ENCODE measurements at regions not wholly inside any gene's neighbourhood (a gene's known extent, or its start where the extent isn't known, plus 50 kb on each side); places are given as distances from the start of the nearest gene placed in this dataset.

GRCh38 chr16:88318521-88318920 lies 64.2 kb upstream of the ZNF469 start:
- DNase-seq (ENCODE audit: extremely low spot score, unreplicated experiment) = no peak
- no peak for TF ChIP-seq CTCF (conservative IDR thresholded peaks at IDR 0.05)
- Mint-ChIP-seq H3K36me3 (no peaks in the 10 kb centered on the region), H3K9me3 (no peaks in the 10 kb centered on the region), H3K4me3 (no peak overlapping the region), H3K4me1 (ENCODE audit: unreplicated experiment) (peaks cover 5% of the 10 kb centered on the region), H3K27ac (no peak overlapping the region), H3K27me3 (peaks cover 4% of the 10 kb centered on the region)

DNA sequence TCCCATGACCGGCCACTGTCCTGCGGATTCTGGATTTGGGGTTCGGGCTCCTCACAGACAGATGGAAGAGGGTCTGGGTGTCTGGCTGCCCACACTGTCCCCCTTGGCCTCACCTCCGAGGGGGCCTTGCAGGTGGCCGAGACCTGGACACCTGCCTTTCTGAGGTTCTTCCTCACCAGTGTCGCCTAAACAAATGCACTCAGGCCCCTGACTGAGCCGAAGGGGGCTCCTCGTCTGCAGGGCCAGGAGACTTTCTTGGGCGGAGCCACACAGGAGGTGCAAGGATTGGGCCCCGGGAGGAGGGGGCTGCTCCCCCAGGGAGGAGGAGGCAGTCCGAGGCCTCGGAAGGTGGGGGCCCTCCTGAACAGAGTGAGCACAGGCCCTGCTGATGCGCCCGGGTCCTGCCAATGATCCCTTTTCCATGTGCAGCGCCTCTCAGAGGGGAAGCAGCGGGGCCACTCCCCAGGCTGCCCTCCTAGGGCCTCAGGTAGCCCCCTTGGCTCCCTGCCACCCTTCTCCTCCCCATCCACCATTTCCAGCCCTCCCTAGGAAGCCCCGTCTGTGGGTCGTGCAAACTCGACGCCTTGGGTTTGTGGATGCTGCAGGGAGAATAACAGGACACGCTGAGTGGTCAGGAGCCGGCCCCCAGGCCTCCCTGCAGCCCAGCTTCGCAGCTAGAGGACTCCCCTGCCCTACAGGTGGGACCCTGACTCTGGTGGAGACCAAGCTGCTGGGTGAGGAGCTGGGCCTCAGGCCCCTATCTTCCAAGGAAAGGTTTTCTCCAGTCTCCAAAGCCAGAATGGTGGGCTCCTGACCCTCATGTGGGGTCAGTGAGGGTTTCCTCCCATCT lies 63.4 kb upstream of the ZNF469 start:
- peaks cover 5% of the 10 kb centered on the region for H3K4me1 Mint-ChIP-seq (ENCODE audit: unreplicated experiment)
- H3K27me3 Mint-ChIP-seq = peaks cover 3% of the 10 kb centered on the region
- TF ChIP-seq CTCF (conservative IDR thresholded peaks at IDR 0.05) = no peak
- H3K9me3 Mint-ChIP-seq = no peaks in the 10 kb centered on the region
- no peak overlapping the region for H3K27ac Mint-ChIP-seq
- H3K4me3 Mint-ChIP-seq = no peak overlapping the region
- no peak for DNase-seq (ENCODE audit: extremely low spot score, unreplicated experiment)
- H3K36me3 Mint-ChIP-seq = no peaks in the 10 kb centered on the region

DNA sequence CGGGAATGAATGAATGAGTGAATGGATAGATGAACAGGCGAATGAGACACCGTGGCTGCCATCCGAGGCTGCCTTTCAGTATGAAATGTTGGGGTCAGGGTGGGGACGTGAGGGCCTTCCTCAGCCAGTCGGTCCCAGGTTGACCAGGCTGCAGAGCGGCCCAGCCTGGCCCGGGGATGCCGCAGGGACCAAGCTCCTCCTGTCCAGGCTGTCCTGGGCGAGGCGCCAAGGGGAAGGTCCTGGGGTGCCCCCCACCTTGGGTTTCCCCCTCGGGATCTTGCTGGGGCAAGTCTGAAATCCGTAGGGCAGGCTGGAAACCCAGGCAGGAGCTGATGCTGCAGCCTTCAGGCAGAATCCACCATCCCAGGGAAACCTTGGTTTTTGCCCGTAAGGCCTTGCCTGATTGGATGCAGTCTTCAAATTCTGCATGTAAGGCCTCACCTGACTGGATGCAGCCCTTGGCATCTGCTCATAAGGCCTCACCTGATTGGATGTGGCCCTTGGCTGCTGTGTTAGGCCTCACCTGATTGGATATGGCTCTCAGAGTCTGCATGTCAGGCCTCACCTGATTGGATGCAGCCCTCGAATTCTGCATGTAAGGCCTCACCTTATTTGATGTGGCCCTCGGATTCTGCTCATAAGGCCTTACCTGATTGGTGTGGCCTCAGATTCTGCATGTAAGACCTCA lies 61.7 kb upstream of the ZNF469 start:
- no peak for DNase-seq (ENCODE audit: extremely low spot score, unreplicated experiment)
- Mint-ChIP-seq H3K36me3 (no peaks in the 10 kb centered on the region), H3K27ac (no peak overlapping the region), H3K4me3 (no peak overlapping the region), H3K4me1 (ENCODE audit: unreplicated experiment) (peaks cover 5% of the 10 kb centered on the region), H3K9me3 (no peaks in the 10 kb centered on the region), H3K27me3 (peaks cover 3% of the 10 kb centered on the region)
- TF ChIP-seq CTCF (conservative IDR thresholded peaks at IDR 0.05) = no peak

DNA sequence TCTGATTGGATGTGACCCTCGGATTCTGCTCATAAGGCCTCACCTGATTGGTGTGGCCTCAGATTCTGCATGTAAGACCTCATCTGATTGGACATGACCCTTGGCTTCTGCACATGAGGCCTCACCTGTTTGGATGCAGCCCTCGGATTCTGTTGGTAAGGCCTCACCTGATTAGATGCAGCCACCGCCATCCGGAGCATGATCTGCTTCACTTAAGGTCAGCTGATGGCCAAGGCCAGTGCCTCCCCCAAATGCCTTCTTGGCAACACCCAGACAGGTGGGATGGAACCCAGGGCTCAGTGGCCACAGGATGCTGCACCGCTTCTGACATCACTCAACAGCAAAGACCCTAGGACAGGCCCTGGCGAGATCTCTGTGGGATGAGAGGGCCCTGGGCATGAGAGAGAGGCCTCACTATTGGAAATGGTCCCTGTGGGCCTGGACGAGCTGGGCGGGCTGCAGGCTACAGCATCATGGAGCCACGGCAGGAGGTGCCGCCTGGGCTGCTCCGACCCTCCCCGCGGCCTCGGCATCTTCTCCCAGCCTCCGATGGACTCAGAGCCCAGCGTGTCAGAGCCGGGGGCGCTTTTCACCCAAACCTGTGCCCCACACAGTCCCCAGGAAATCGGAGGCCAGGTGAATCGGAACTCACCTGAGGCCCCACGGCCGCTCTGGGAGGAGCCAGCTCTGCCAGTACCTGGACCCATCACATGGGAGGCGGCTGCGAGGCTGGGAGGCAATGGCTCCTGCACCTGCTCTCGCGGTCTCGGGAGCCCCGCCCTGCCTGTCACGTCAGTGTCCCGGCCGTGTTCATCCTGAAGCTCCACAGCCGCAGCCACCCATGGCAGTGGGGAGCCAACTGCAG lies 60.9 kb upstream of the ZNF469 start:
- peaks cover 5% of the 10 kb centered on the region for H3K4me1 Mint-ChIP-seq (ENCODE audit: unreplicated experiment)
- no peaks in the 10 kb centered on the region for H3K9me3 Mint-ChIP-seq
- peaks cover 3% of the 10 kb centered on the region for H3K27me3 Mint-ChIP-seq
- no peak overlapping the region for H3K4me3 Mint-ChIP-seq
- H3K36me3 Mint-ChIP-seq = no peaks in the 10 kb centered on the region
- DNase-seq (ENCODE audit: extremely low spot score, unreplicated experiment) = no peak
- no peak overlapping the region for H3K27ac Mint-ChIP-seq
- TF ChIP-seq CTCF (conservative IDR thresholded peaks at IDR 0.05) = no peak

DNA sequence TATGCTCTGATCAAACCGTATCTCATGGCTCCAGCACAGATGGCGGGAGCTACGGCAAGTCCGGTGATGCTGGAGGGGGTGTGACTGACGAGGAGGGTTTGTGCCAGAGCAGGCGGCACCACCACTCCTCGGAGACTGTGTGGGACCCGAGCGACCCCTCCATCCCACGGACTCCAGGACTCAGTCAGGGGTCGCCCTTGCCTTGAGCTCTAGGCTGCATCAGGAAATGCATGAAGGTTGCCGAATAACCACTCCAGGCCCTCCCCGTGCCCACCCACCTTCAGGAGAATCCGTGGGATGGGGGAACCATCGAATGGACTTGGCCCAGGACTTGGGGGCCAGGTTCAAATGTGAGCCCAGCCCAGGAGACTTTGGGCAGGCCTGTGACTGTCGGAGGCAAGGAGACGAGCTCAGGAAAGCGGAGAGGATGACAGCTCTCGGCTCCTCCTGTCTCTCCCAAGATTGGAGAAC lies 60.2 kb upstream of the ZNF469 start:
- peaks cover 3% of the 10 kb centered on the region for H3K4me1 Mint-ChIP-seq (ENCODE audit: unreplicated experiment)
- no peak for DNase-seq (ENCODE audit: extremely low spot score, unreplicated experiment)
- H3K4me3 Mint-ChIP-seq = no peak overlapping the region
- H3K9me3 Mint-ChIP-seq = no peaks in the 10 kb centered on the region
- H3K27me3 Mint-ChIP-seq = peaks cover 3% of the 10 kb centered on the region
- H3K36me3 Mint-ChIP-seq = no peaks in the 10 kb centered on the region
- no peak for TF ChIP-seq CTCF (conservative IDR thresholded peaks at IDR 0.05)
- H3K27ac Mint-ChIP-seq = no peak overlapping the region

Data from type B pancreatic cell (in vitro differentiated cells).